ENCODE measurements at regions not wholly inside any gene's neighbourhood (a gene's known extent, or its start where the extent isn't known, plus 50 kb on each side); places are given as distances from the start of the nearest gene placed in this dataset.

DNA sequence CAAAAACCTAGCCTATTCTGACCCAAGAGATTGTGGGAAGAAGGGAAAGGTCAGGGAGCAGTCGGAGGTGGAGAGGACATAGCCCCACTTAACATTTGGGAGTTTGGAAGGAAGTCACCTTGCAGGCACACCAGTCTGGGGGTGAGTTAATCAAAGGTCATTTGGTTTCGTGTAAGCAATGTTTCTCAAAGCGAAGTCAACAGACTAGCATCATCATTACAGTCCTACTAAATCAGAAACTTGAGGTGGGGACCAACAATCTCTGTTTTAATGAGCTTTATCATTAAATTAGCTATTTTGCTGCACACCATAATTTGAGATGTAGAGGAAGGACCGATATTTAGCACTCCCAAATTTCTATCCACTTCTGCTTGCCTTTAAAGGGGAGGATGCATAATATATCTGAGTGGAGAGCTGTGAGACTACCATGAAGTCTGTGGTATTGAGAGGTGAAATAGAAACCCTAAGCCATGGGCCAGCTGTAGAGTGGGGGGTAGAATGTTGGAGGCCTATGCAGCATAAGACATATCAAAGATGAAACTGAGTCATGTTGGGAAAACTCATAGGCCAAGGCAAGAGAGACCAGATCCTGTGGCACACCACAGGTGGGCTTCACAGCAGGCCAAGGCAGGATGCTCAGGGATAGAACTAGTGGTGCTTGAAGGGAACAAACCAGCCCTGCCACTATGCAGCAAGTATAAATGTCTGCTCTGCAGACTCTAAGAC lies 141.7 kb upstream of the ANKFN1 start:
- no peak for TF ChIP-seq POLR2A (IDR thresholded peaks at IDR 0.05)
- TF ChIP-seq, protein P1, sequence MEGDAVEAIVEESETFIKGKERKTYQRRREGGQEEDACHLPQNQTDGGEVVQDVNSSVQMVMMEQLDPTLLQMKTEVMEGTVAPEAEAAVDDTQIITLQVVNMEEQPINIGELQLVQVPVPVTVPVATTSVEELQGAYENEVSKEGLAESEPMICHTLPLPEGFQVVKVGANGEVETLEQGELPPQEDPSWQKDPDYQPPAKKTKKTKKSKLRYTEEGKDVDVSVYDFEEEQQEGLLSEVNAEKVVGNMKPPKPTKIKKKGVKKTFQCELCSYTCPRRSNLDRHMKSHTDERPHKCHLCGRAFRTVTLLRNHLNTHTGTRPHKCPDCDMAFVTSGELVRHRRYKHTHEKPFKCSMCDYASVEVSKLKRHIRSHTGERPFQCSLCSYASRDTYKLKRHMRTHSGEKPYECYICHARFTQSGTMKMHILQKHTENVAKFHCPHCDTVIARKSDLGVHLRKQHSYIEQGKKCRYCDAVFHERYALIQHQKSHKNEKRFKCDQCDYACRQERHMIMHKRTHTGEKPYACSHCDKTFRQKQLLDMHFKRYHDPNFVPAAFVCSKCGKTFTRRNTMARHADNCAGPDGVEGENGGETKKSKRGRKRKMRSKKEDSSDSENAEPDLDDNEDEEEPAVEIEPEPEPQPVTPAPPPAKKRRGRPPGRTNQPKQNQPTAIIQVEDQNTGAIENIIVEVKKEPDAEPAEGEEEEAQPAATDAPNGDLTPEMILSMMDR (IDR thresholded peaks at IDR 0.05), result no peak
- Histone ChIP-seq H3K4me1 (no peaks in the 10 kb centered on the region), H3K27ac (no peak overlapping the region), H3K9me3 (no peaks in the 10 kb centered on the region), H3K36me3 (no peaks in the 10 kb centered on the region), H3K27me3 (no peaks in the 10 kb centered on the region), H3K4me3 (no peak overlapping the region)
- no peak for DNase-seq

DNA sequence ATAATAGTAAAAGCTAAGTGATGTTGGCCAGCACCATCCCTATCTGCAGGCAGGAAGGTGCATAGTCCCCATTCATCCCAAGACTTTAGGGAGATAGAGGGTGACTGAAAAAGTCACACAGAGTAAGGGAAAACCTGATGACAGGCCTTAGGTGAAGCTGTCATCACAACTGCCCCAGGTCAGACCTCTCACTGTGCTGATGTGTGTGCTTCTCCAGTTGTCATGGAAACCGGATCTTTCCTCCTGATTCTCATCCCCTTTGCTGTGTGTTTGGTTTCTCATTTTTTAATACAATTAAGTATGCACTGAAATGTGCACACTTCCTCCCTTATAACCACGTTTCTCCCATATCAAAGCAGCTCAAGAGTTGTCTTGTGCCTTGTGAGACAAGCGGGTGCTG lies 135.1 kb upstream of the ANKFN1 start:
- no peak for DNase-seq
- Histone ChIP-seq H3K9me3 (no peaks in the 10 kb centered on the region), H3K4me3 (no peak overlapping the region), H3K27me3 (no peaks in the 10 kb centered on the region), H3K27ac (no peak overlapping the region), H3K4me1 (no peaks in the 10 kb centered on the region), H3K36me3 (no peaks in the 10 kb centered on the region)
- TF ChIP-seq, protein P1 (IDR thresholded peaks at IDR 0.05), result no peak
- TF ChIP-seq POLR2A (IDR thresholded peaks at IDR 0.05), result no peak

DNA sequence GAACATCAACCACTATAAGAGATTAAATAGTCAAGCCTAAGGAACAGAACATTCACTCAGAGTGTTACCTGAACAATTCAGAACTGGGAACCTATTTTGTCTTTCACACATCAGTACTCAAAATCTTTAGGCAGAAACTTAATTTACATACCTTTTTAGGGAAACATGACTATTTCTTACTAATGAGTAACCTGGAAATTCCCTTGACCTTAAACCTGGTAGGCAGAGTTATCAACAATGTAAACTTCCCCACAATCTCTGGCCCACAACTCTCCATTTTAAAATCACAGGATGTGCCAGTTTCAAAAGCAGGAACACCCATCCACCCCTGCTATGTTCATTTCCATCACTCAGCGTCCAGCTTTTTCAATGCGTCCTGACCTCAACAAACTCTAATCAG lies 132.9 kb upstream of the ANKFN1 start:
- Histone ChIP-seq H3K36me3 (no peaks in the 10 kb centered on the region), H3K27ac (no peak overlapping the region), H3K4me1 (no peaks in the 10 kb centered on the region)

DNA sequence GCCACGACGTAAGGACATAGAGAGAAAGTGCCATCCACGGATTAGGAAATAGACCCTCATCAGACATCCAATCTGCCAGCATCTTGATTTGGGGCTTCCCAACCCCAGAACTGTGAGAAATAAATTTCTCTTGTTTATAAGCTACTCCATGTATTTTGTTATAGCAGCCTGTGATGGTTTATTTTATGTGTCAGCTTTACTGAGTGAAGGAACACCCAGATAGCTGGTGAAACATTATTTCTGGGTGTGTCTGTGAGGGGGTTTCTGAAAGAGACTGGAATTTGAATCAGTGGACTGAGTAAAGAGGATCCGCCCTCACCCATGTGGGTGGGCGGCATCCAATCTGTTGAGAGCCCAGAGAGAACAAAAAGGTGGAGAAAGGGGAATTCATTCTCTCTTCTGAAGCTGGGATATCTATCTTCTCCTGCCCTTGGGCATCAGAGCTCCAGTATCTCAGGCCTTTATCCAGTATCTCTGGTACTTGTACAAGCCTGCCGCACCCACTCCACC lies 131.5 kb upstream of the ANKFN1 start:
- no peak overlapping the region for H3K4me3 ChIP-seq
- H3K4me1 ChIP-seq, result no peaks in the 10 kb centered on the region
- DNase-seq, result no peak
- H3K27me3 ChIP-seq, result no peaks in the 10 kb centered on the region
- no peaks in the 10 kb centered on the region for H3K36me3 ChIP-seq
- H3K9me3 ChIP-seq, result no peaks in the 10 kb centered on the region
- no peak overlapping the region for H3K27ac ChIP-seq
- no peak for TF ChIP-seq POLR2A (IDR thresholded peaks at IDR 0.05)
- TF ChIP-seq, protein P1 (IDR thresholded peaks at IDR 0.05), result no peak

More for the DNA sequence above, 132.9 kb upstream of the ANKFN1 start:
- no peak for TF ChIP-seq POLR2A (IDR thresholded peaks at IDR 0.05)
- TF ChIP-seq, protein P1 (IDR thresholded peaks at IDR 0.05), result no peak
- no peak overlapping the region for H3K4me3 ChIP-seq
- DNase-seq, result no peak
- H3K27me3 ChIP-seq, result no peaks in the 10 kb centered on the region
- H3K9me3 ChIP-seq, result no peaks in the 10 kb centered on the region

DNA sequence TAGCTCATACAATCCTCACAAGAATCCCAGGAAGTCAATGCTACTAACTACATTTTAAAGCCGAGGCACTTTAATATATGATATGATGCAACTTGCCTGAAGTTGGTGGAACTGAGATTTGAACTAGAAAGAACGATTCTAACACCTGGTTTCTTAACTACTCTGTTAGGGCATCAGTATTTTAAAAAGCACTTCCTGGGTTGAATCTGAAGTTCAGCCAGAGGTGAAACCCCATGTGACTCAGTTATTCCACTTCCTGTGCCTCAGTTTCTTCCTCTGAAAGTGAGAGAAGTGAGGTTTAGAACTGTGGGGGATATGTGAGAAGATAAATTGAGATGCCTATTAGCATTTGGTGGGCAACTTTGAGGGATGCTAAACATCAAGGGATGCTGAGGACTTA lies 129.4 kb upstream of the ANKFN1 start:
- Histone ChIP-seq H3K27me3 (no peaks in the 10 kb centered on the region), H3K4me3 (no peak overlapping the region), H3K36me3 (no peaks in the 10 kb centered on the region), H3K4me1 (no peaks in the 10 kb centered on the region), H3K9me3 (no peaks in the 10 kb centered on the region), H3K27ac (no peak overlapping the region)
- no peak for DNase-seq
- TF ChIP-seq, protein P1 (IDR thresholded peaks at IDR 0.05), result no peak
- no peak for TF ChIP-seq POLR2A (IDR thresholded peaks at IDR 0.05)

Data from Peyer's patch (tissue), 4 donors.